IMR-90 (cell line): ENCODE measurements at regions not wholly inside any gene's neighbourhood (a gene's known extent, or its start where the extent isn't known, plus 50 kb on each side); places are given as distances from the start of the nearest gene placed in this dataset.

Experiments
- ATAC-seq: fragments of 200-7000 bp; cut with Tn5 transposase; 2 replicates; pipeline ENCODE4 v1.9.1; 2020; ENCODE audit warnings: low read depth, mild to moderate bottlenecking, moderate library complexity
- BruUV-seq: library from RNA; stranded (reverse); fragments of 400-500 nt; replicated peaks from 2 replicates; lab custom pipeline; 2021; lab: Mats Ljungman, UMichigan
- CTCF ChIA-PET: fragments of 300-600 bp; formaldehyde crosslinking; extraction: SDS; loops from one replicate; lab custom pipeline; 2021; ENCODE audit warnings: antibody characterized with exemption; lab: Yijun Ruan, JAX
- POLR2A ChIA-PET: fragments of 300-600 bp; sonication (Branson Sonifier 250); formaldehyde crosslinking; loops from one replicate; lab custom pipeline; 2022; ENCODE audit warnings: antibody characterized with exemption; ENCODE audit not compliant: unreplicated experiment; lab: Charles Lee
- DNase-seq: peaks from one replicate; pipeline ENCODE4 v3.0.0; 2013
- H2AFZ ChIP-seq: replicated peaks from 2 replicates; pipeline ENCODE3; 2013; ENCODE audit warnings: low read length, mild to moderate bottlenecking; ENCODE audit not compliant: poor library complexity
- H2AK5ac ChIP-seq: 2 replicates; pipeline ENCODE4 v1.6.1; 2013; ENCODE audit warnings: low read depth, low read length, inconsistent platforms
- H2AK9ac ChIP-seq: replicated peaks from 2 replicates; pipeline ENCODE3; 2013; ENCODE audit warnings: mild to moderate bottlenecking, low read depth, low read length, moderate library complexity; ENCODE audit not compliant: poor library complexity
- H2BK120ac ChIP-seq: 2 replicates; pipeline ENCODE4 v1.6.1; 2013; ENCODE audit warnings: low read depth, low read length, inconsistent platforms
- H2BK15ac ChIP-seq: 3 replicates; pipeline ENCODE4 v1.6.1; 2013; ENCODE audit warnings: low read depth, low read length, inconsistent platforms
- H2BK20ac ChIP-seq: 2 replicates; pipeline ENCODE4 v1.6.1; 2013; ENCODE audit warnings: low read depth, mild to moderate bottlenecking, inconsistent platforms, low read length, moderate library complexity
- H2BK5ac ChIP-seq: 2 replicates; pipeline ENCODE4 v1.6.1; 2013; ENCODE audit warnings: mild to moderate bottlenecking, low read depth, low read length, inconsistent platforms; ENCODE audit not compliant: poor library complexity, severe bottlenecking
- H3K14ac ChIP-seq: replicated peaks from 2 replicates; pipeline ENCODE4 v1.6.1; 2013; ENCODE audit warnings: low read depth, low read length, inconsistent platforms
- H3K18ac ChIP-seq: 2 replicates; pipeline ENCODE4 v1.6.1; 2013; ENCODE audit warnings: low read depth, low read length, control low read depth
- H3K23ac ChIP-seq: 2 replicates; pipeline ENCODE4 v1.6.1; 2013; ENCODE audit warnings: low read depth, low read length, inconsistent platforms
- H3K27ac ChIP-seq: 2 replicates; pipeline ENCODE4 v1.5.1; 2013; ENCODE audit warnings: mild to moderate bottlenecking, control low read depth, low read length; ENCODE audit not compliant: insufficient read depth
- H3K27me3 ChIP-seq: 2 replicates; pipeline ENCODE4 v1.6.1; 2013; ENCODE audit warnings: low read length; ENCODE audit not compliant: control insufficient read depth, insufficient read depth
- H3K36me3 ChIP-seq: 2 replicates; pipeline ENCODE4 v1.6.1; 2013; ENCODE audit warnings: low read length, mixed read lengths; ENCODE audit not compliant: control insufficient read depth, insufficient read depth
- H3K4ac ChIP-seq: 2 replicates; pipeline ENCODE4 v1.6.1; 2013; ENCODE audit warnings: low read depth, low read length, inconsistent platforms
- H3K4me1 ChIP-seq: 2 replicates; pipeline ENCODE4 v1.6.1; 2013; ENCODE audit warnings: low read length, mixed read lengths; ENCODE audit not compliant: control insufficient read depth, insufficient read depth
- H3K4me2 ChIP-seq: 2 replicates; pipeline ENCODE4 v1.6.1; 2013; ENCODE audit warnings: low read depth, mild to moderate bottlenecking, control low read depth, low read length, moderate library complexity
- H3K4me3 ChIP-seq: 2 replicates; pipeline ENCODE4 v1.5.1; 2013; ENCODE audit warnings: low read depth, mild to moderate bottlenecking, control low read depth, low read length, moderate library complexity; ENCODE audit not compliant: insufficient read depth
- H3K56ac ChIP-seq: 2 replicates; pipeline ENCODE4 v1.6.1; 2013; ENCODE audit warnings: low read length, inconsistent platforms; ENCODE audit not compliant: insufficient read depth; ENCODE audit errors: extremely low read depth
- H3K79me1 ChIP-seq, 2 experiments: 2 replicates each; pipeline ENCODE4 v1.6.1; 2013; ENCODE audit warnings: low read length in 2 of 2, inconsistent platforms in 1 of 2, low read depth in 1 of 2
- H3K9ac ChIP-seq: 2 replicates; pipeline ENCODE4 v1.6.1; 2013; ENCODE audit warnings: low read depth, low read length, control low read depth
- H3K9me1 ChIP-seq: 2 replicates; pipeline ENCODE4 v1.6.1; 2013; ENCODE audit warnings: low read length, inconsistent platforms; ENCODE audit not compliant: insufficient read depth
- H3K9me3 ChIP-seq: 2 replicates; pipeline ENCODE4 v1.6.1; 2013; ENCODE audit warnings: low read length; ENCODE audit not compliant: control insufficient read depth, insufficient read depth
- H4K20me1 ChIP-seq: 2 replicates; pipeline ENCODE4 v1.6.1; 2013; ENCODE audit warnings: low read length, inconsistent platforms; ENCODE audit not compliant: insufficient read depth
- H4K5ac ChIP-seq: 2 replicates; pipeline ENCODE4 v1.6.1; 2013; ENCODE audit warnings: mild to moderate bottlenecking, low read depth, low read length, control low read depth
- H4K8ac ChIP-seq, 2 experiments: 2 replicates each; pipeline ENCODE4 v1.6.1; 2013; ENCODE audit warnings: low read depth in 2 of 2, low read length in 2 of 2, control low read depth in 1 of 2, inconsistent platforms in 1 of 2
- H4K91ac ChIP-seq: 2 replicates; pipeline ENCODE4 v1.6.1; 2013; ENCODE audit warnings: low read depth, low read length, inconsistent platforms; ENCODE audit not compliant: insufficient read depth
- BHLHE40 ChIP-seq: fragments of 150-350 bp; IDR thresholded peaks from 2 replicates; pipeline ENCODE4 v1.6.1; 2016; ENCODE audit warnings: mild to moderate bottlenecking, low read depth, low read length
- CEBPB ChIP-seq: IDR thresholded peaks from 2 replicates; pipeline ENCODE4 v1.6.1; 2012; ENCODE audit warnings: low read depth, low read length, improper control_type of control experiment
- CHD1 ChIP-seq: IDR thresholded peaks from 2 replicates; pipeline ENCODE4 v1.6.1; 2012; ENCODE audit warnings: low read depth, low read length, improper control_type of control experiment
- CTCF ChIP-seq: conservative IDR thresholded peaks from 2 replicates; pipeline ENCODE4 v1.5.1; 2012; ENCODE audit warnings: mild to moderate bottlenecking, low read depth, low read length, improper control_type of control experiment
- ELK1 ChIP-seq: fragments of 150-350 bp; IDR thresholded peaks from 2 replicates; pipeline ENCODE4 v1.6.1; 2016; ENCODE audit warnings: low read depth, mild to moderate bottlenecking, low read length, moderate library complexity, borderline replicate concordance
- FOS ChIP-seq: fragments of 150-350 bp; IDR thresholded peaks from 2 replicates; pipeline ENCODE4 v1.6.1; 2016; ENCODE audit warnings: low read depth, low read length
- MAFK ChIP-seq: IDR thresholded peaks from 2 replicates; pipeline ENCODE4 v1.6.1; 2012; ENCODE audit warnings: low read depth, low read length, improper control_type of control experiment
- MAZ ChIP-seq: IDR thresholded peaks from 2 replicates; pipeline ENCODE4 v1.6.1; 2012; ENCODE audit warnings: low read depth, mild to moderate bottlenecking, low read length, improper control_type of control experiment, moderate library complexity, borderline replicate concordance
- MXI1 ChIP-seq: IDR thresholded peaks from 2 replicates; pipeline ENCODE4 v1.6.1; 2012; ENCODE audit warnings: low read depth, mild to moderate bottlenecking, low read length, moderate library complexity, borderline replicate concordance
- NFE2L2 ChIP-seq: fragments of 150-350 bp; IDR thresholded peaks from 2 replicates; pipeline ENCODE4 v1.6.1; 2016; ENCODE audit warnings: low read depth, mild to moderate bottlenecking, low read length
- POLR2A ChIP-seq: IDR thresholded peaks from 2 replicates; pipeline ENCODE4 v1.6.1; 2012; ENCODE audit warnings: mild to moderate bottlenecking, low read depth, low read length
- RAD21 ChIP-seq: IDR thresholded peaks from 2 replicates; pipeline ENCODE4 v1.6.1; 2012; ENCODE audit warnings: low read length, improper control_type of control experiment
- RCOR1 ChIP-seq: IDR thresholded peaks from 2 replicates; pipeline ENCODE4 v1.6.1; 2012; ENCODE audit warnings: mild to moderate bottlenecking, low read length, improper control_type of control experiment; ENCODE audit not compliant: insufficient replicate concordance
- RFX5 ChIP-seq: IDR thresholded peaks from 2 replicates; pipeline ENCODE4 v1.8.0; 2012; ENCODE audit warnings: low read depth, mild to moderate bottlenecking, low read length, moderate library complexity
- SMC3 ChIP-seq: fragments of 150-350 bp; IDR thresholded peaks from 2 replicates; pipeline ENCODE4 v1.6.1; 2016; ENCODE audit warnings: low read depth, mild to moderate bottlenecking, antibody characterized with exemption, low read length, moderate library complexity
- USF2 ChIP-seq: fragments of 150-350 bp; IDR thresholded peaks from 2 replicates; pipeline ENCODE4 v1.6.1; 2017; ENCODE audit warnings: mild to moderate bottlenecking, antibody characterized with exemption, low read length, low read depth
- WGBS, 2 experiments: methylation state at CpG; one replicate each; pipeline versions ENCODE4 v1.1.5 to v1.1.7; 2013; ENCODE audit warnings: missing lambda C conversion rate in 2 of 2; ENCODE audit not compliant: insufficient read length in 1 of 2; ENCODE audit errors: extremely low coverage in 2 of 2; 5-methylcytosine and 5-hydroxymethylcytosine counted together
- dilution Hi-C: fragments of 300-500 bp; cut with HindIII; formaldehyde crosslinking; loops from one replicate; pipeline ENCODE4 v1.14.3; 2018; ENCODE audit warnings: low sequenced_read_pairs; ENCODE audit not compliant: unreplicated experiment
- in situ Hi-C: fragments of 300-500 bp; cut with MboI; formaldehyde crosslinking; loops from 3 replicates; pipeline ENCODE4 v1.14.3; 2019; ENCODE audit warnings: low sequenced_read_pairs, inconsistent platforms, mixed read lengths
- intact Hi-C: fragments of 100-400 bp; cut with micrococcal nuclease; formaldehyde crosslinking; loops from 2 replicates; pipeline ENCODE4 v1.10.0; 2022

- in situ Hi-C loops (no loop called here), dilution Hi-C loops (no loop called here), intact Hi-C loops (no loop called here)
- Histone ChIP-seq H3K4ac (no peak overlapping the region), H2AK5ac (no peak overlapping the region), H4K91ac (no peak overlapping the region), H3K18ac (no peak overlapping the region), H2BK15ac (no peak overlapping the region), H4K20me1 (no peaks in the 10 kb centered on the region), H3K36me3 (no peaks in the 10 kb centered on the region), H3K4me1 (no peaks in the 10 kb centered on the region), H4K5ac (no peak overlapping the region), H2AK9ac (no peak overlapping the region), H3K14ac (no peak overlapping the region), H3K4me2 (no peak overlapping the region), H3K4me3 (no peak overlapping the region), H2AFZ (no peak overlapping the region), H2BK20ac (no peak overlapping the region), H3K79me1 (no peaks in the 10 kb centered on the region), H3K9me1 (no peaks in the 10 kb centered on the region), H2BK120ac (no peak overlapping the region), H3K56ac (no peak overlapping the region), H3K9me3 (no peaks in the 10 kb centered on the region), H3K9ac (no peak overlapping the region), H3K23ac (no peak overlapping the region), H3K27ac (no peak overlapping the region), H4K8ac (no peak overlapping the region), H3K27me3 (peaks cover 42% of the 10 kb centered on the region), H2BK5ac (no peak overlapping the region)
- ChIA-PET CTCF (no interaction called here), POLR2A (no interaction called here)
- TF ChIP-seq MAZ (no peak), CEBPB (no peak), MXI1 (no peak), CTCF (no peak), RFX5 (no peak), FOS (no peak), ELK1 (no peak), BHLHE40 (no peak), RCOR1 (no peak), RAD21 (no peak), SMC3 (no peak), CHD1 (no peak), MAFK (no peak), NFE2L2 (no peak), USF2 (no peak), POLR2A (no peak)
- DNase-seq, result no peak
- WGBS, 2 experiments, result 36% methylated on average over 6 of the region's 12 CpGs; no CpG with 5 or more reads in 1 of the 2 experiments
- no peak for ATAC-seq
- BruUV-seq, result no TSS peak
Measured at GRCh38 chr4:3701271-3701734, 64.9 kb upstream of the ADRA2C start.
